Inflammatory macrophage (primary cell): ENCODE measurements at regions not wholly inside any gene's neighbourhood (a gene's known extent, or its start where the extent isn't known, plus 50 kb on each side); places are given as distances from the start of the nearest gene placed in this dataset.
"Not testable (repeated sequence)": the region's sequence is repeated elsewhere in the genome, so short reads cannot be mapped to it uniquely, and the experiment has no call there.

Experiments used
- DNase-seq, 2 donors: peaks; one replicate each; pipeline ENCODE4 v3.0.0-alpha.2; 2020 to 2022

DNA sequence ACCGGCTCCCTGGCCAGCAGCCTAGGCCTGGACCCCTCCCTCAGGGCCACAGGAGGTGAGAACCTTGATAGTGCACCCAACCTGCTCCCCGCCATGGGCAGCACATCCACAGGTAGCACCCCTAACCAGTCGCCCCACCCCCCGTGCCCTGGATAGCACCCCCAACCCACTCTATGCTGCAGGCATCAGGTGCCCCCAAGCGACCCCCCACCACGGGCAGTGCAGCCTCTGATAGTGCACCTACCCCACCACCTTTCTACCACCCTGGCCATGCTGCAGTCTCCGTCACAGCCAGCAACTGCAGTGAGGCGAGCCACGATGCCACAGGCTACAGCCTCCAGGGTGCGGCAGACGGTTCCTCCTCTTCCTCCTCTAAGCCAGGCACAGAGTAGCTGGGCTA is 55.6 kb downstream of the SOWAHC start:
- DNase-seq: no peak

DNA sequence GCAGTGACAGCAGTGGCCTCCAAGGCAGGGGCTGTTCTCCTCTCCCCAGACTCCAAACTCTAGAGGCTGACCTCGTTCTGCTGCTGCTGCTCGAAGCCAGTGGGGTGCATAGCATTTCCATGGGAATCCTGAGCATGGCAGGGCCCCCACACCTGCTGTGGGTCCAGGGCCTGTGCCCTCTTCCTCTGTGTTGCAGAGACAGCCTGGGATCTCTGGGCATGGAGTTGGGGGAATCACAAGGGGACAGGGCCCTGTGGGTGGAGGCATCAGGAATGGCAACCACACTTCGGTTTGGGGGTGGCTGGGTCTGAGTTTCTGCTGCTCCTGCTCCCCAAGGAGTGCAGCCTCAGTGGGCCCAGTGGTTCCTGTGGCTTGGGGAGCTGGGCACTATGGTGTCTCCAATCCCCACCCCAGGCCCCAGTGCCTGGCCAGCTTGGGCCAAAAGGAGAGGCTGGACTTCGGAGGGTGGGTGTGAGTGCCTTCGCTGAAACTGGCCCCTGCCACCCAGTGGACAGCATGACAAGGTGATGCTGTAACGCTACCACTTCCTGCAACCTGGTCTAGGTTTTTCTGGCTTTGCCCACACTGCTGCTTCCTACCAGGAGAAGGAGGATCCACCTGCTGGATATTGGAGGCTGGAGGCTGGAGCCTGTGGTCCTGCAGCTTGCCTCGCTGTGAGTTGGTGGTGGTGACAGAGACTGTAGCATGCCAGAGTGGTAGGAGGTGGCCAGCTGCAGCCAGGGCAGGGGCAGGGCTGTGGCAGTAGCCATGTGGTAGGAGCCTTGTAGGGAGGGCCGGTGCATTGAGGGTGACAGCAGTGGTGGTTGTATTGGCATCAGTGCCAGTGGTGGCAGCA is 56.6 kb downstream of the SOWAHC start:
- no peak for DNase-seq

DNA sequence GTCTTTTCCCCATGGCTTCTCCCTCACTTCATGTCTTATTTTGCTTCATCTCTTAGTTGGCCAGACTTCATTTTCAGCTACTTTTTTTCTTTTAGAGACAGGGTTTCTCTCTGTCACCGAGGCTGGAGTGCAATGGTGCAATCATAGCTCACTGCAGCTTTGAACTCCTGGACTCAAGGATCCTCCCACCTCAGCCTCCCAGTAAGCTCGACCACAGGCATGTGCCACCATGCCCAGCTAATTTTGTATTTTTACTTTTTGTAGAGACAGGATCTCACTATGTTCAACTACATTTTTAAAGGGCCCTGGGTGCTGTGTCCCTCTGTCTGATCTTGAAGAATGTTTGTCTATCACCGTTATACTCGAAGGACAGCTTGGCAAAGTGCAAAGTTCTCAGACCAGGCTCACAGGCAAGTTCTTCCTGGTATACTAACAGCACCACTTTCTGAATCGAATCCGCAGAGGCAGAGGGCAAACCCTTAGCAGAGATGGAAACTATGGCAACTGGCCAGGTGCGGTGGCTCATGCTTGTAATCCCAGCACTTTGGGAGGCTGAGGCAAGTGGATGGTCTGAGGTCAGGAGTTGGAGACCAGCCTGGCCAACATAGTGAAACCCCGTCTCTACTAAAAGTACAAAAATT is 60.9 kb downstream of the SOWAHC start:
- DNase-seq: no peak

DNA sequence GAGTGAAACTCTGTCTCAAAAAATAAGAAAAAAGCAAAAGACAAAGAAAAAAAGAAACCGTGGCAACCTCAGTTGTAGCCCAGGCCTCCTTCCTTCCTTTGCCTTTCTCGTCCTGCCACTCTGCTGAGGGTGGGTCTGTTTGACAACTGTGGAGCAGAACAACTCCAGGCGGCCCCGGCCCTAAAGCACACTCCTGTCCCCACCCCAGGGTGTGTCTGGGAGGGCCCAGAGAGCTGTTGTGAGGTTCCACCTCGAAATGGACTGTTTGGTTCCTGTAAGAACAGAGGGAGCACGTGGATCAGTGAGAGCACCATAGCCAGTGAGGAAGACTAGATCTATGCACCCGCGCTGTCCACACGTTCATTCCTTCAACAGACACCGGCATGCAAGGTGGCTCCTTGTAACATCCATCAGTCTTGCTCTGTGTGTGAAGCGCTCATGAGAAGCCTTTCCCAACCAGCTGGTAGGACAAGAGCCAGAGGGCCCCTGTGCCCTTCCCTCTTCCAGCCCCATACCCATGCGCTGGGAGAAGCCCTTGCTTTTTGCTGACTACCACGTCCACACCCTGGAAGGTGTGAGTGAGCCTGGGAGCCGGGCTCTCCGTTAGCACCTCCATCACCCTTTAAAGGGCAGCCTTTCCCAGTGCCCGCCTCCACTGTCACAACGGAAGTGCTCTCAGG is 61.6 kb downstream of the SOWAHC start:
- no peak for DNase-seq

DNA sequence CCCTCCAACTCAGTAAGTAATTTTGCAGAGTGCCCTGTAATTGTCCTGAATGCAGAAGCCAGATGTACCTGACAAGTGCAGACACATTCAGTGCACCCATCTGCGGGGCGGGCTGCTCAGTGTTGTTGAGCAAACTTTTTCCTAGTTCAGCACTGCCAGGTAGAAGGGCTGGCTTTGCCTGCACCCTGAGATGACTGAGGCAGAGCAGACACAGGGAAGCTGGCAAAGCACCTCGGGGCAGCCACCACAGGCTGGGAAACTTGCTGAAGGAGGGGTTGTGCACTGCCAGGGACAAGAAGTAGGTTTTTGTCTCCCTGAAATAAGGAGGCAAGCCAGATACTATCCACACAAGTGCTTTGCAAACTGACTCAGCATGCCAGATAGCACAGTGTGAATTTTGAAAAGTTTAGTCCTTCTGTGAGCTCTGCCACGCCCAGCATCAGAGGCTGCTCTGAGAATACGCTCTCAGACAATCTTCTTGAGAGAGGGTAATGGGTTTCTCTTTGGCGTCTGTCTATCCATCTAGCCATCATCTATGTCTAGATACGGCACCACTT is 62.3 kb downstream of the SOWAHC start:
- DNase-seq: no peak

DNA sequence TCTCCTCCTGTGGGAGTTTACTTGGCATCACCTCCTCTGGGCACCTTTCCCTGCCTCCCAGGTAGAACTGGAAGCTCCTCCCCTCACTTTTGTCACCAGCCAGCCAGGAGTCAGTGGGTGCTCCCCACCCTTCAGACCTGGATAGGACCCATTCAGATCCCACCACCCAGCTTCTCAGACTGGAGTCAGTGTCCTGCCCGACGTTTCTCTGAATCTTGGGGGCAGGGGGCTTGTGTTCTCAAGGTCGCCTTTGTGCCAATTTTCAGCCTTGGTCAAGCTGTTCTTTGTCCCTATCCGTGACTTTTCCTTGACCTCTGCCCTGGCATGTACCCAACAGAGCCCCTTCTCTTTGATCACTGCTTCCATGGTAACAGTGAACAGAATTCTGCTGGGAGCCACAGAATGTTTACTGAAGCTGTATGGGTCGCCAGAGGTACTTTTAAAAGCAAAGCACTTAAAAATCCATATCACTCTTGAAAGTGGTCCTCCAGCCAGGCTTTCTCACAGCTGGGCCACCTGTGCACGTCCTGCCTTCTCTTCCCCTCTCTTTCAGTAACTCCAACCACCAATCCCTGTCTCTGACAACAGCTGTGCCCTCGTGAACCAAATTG is 63.1 kb downstream of the SOWAHC start:
- DNase-seq: not testable (repeated sequence)

DNA sequence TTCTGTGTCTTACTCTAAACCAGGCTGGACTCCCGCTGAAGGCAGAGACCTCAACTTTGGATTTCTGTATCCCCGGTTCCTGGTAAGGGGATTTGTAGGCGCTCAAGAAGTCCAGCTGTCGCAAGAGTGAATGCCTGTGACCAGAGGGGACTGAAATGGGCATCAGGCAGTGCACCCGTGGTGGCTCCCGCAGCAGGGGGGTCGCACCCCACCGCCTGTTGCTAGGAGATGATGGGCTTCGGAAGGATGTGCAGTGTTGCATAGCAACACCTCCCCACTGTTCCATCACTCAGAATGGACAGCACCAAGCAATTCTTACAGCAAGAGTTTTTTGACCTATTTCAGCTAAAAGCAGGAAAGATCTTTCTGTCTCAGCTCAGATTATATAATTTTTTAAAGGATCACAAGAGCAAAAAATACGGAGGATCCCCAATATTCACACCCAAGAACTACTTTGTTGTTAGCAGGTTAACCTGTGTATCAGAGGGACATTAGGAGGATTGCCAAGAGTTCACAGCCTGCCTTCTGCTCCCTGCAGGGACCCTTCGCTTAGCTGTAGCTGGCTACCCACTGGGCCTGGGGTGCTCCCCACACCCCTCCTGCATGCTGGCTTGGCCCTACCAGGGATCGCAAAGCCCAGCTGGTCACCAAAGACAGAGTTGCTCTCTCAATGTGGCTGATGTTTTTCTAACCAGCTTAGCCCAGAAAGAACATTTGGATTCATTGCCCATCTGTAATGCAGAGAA is 63.8 kb downstream of the SOWAHC start:
- DNase-seq: no peak

DNA sequence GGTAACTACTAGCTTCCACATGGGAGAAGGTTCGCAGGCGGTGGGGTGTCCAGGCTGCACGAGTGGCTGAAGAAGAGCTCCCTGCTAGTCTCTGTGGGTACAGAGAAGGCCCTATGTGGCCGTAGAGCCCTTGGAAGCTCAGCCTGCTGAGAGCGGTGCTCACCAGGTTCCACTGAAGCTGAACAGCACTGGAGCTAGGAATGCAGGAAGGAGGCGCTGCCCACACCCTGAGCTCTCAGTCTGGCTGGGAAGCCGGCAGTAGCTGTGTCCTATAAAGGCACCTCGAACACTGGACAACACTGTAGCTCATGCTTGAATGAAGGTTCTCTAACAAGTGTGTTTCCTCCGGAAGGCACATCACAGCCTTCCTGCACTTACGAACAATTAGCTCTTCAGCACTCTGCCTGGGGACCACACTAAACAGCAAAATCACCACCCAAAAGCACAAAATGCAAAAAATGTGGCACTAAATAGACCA is 64.6 kb downstream of the SOWAHC start:
- DNase-seq: not testable (repeated sequence)

DNA sequence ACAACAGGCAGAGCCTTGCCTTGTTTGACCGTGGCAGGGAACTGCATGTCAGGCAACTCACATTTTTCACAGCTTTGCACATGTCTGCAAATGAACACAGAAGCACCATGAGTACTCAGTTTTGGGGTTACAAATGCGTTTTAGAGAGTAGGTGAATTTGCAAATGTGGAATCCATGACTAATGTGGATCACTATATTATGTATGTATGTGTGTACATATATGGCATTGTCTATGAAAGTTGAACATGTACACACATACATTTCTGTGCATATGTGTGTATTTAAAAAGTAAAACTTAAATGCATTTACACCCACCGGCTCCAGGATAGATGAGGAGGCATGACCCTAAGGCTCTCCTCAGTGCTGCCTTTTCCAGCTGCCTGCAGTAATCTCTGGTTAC is 65.1 kb downstream of the SOWAHC start:
- DNase-seq: no peak

DNA sequence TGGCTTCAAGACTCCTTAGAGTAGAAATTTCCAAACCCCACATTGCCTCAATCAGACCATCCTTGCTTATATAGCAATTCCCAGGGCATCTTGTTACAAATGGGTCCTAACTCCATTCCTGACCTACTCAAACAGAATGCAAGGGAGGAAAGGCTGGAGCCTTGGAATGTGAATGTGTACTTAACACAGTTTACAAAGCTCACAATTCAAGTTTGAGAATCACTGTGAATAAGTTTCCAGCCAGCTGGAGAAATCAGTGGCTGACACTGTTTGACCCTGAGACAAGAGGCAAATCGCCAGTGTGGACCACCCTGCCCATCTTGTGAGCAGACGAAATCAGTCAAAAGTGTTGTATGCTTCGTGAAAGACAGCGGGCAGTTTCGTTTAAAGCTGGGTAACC is 65.5 kb downstream of the SOWAHC start:
- no peak for DNase-seq

DNA sequence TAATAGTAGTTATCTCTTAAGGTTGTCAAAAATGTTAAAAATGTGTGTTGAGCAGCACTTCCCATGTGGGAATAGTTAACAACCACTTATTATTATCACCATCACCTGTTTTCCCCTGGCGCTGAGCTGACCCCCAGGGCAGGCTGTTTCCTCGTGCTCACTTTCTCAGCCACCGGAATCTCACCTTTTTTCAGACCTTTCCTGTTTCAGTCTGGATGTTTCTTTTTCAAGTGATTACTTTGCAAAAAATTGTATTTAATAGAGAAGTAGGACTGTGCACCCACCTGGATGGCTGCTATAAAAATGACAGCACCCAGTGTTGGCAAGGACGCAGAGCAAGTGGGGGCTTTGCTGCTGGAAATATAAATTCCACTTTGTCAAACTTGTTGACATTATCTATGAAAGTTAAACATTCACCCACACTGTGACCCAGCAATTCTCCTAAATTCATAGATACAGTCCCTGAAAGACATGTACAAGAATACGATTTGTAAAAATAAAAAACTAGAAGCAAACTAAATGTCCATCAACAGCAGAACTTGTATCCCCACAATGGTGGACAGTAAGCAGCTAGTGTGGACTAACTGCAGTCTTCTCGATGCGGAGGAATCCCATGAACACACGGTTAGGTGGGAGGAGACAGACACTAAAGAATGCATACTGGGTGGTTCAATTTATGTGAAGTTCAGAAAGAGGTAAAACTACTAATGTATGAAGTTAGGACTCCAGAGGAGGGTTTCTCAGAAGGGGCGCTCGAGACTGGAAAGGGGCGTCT is 66.5 kb downstream of the SOWAHC start:
- no peak for DNase-seq

DNA sequence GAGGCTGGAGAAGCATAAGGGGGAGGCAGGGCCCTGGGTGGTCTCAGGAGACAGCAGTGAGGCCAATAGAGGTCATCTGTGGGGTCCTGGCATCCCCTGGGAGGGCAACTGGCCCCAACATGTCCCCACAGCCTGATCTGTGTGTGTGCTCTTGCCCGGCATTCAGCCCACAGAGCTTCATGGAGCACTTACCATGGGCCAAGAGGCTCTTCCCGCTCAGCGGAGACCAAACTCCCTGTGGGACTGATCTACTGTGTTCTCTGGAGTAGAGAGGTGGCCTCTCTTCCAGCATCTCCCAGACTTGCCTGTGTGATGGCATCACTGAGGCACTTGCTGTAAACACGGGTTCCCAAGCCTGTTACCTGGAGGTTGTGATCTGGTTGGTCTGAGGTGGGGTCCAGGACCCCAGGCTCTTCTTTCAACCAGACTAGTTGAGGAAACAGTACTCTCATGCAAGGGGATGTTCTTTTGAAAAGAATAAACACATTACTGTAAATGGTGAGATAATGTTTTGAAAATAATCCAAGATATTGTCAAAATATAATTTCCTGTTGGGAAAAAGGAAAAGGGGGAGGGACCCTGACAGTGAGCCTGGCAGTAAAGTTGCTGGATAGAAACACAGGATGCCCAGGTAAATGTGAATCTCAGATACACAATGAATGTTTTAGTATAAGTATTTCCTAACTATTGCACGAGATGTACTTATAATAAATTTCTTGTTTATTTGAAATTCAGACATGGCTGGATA is 67.6 kb downstream of the SOWAHC start:
- DNase-seq: no peak

DNA sequence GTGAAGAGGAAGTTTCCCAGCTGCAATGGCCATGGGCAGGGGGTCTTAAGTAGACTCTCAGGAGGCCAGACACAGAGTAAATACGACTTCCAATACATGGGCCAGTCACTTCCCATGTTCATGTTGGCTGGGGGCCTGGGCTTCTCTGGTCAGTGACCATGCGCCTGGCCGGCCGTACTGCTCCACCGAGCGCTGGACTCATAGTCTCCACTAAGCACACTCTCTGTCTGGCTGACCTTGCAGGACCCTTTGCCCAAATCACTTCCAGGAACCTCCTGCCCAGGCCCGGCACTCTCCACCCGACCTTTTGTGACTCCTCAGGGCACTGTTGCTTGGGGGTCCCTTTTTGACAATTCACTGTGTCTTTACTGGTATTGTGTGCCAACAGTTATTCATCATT is 69.3 kb downstream of the SOWAHC start:
- no peak for DNase-seq

DNA sequence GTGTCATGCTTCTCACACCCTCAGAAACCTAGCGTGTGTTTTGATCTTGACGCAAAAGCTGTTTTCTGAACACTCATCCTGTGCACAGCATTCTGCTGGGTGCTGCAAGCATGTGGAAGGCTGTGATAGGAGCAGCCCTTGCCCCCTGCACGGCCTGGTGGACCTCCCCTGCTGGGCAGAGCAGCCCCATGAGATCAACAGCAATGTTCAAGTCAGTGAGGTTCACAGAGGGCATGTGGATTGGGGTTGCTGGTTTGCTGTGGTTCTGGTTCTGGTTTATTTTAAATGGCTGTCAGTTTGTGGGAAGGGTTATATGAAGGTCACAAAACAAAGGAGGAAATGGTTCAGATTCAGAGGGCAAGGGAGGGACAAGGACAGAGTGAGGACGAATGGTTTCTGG is 71.3 kb downstream of the SOWAHC start:
- DNase-seq: no peak

DNA sequence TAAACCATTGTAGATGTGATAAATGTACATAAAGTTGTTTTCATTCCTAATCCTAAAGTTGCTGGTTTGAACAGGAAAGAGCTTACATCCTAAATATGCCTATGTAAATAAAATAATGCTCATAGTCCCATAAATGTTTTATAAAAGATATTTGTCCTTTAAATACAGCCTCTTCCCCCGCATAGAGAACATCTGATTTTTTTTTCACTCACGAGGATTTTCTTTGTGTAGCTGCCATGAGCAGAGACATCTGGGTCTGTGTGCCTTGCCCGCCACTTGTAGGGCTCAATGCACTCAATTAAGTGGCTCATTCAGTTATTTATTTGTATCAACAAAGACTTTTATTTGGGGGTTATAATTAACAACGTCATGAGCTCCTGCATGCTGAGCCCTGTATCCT is 72.8 kb downstream of the SOWAHC start:
- no peak for DNase-seq

DNA sequence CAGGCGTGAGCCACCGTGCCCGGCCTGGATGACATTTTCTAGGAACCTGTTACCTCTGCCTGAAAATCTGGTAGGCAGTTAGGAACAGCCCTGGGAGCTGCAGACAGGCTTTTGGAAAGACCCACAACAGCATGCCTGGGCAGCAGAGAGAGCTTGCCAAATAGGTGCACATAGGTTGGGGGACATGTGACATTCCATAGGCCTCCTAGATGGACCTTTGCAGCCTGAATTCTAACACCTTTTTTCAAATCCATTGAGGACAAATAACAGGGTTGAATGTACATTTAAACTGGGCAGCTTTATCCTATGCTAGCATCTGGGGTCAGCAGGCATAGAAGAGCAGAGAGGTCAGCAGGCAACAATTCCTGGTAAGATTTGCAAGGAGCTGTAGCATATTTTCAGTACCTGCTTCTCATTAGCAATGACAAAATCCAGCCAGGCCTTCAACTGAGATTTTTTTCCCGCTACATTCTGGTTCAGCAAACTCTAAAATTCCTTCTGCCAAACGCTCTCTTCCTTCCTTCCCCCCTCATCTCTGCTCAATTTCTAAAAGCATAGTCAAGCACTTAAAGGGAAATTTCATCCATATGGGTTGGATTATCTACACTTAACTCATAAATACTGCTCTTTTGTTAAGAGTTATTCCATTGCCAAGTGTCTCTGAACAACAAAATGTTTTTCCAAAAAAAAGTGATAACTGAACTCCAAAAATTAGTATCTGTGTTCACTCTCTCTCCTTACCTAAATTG is 75.2 kb downstream of the SOWAHC start:
- DNase-seq: no peak

DNA sequence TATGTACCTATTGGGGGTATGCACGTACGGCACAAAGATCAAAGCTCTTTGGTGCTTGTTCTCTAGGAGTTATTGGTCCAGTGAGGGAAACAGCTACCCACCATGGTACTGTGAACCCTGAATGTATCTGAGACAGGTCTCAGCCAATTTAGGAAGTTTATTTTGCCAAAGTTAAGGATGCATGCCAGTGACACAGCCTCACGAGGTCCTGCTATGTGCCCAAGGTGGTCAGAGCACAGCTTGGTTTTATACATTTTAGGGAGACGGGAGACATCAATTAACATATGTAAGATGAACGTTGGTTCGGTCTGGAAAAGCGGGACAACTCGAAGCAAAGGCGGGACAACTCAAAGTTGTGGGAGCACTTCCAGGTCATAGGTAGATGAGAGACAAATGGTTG is 75.8 kb downstream of the SOWAHC start:
- DNase-seq: no peak

DNA sequence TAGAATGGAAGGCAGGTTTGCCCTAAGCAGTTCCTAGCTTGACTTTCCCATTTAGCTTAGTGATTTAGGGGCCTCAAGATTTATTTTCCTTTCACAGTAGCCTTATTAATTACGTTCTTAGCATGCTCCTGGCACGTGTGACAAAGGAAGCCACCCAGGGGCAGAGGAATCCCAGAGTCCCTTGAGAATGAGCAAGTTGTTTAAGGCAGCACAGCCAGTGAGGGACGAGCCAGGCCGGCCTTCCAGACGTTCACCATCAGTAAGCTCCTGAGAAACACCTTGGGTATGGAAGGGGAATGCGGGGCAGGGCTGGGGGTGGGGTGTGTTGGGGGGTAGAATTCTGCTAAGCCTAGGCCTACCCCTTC is 76.3 kb downstream of the SOWAHC start:
- DNase-seq: no peak

DNA sequence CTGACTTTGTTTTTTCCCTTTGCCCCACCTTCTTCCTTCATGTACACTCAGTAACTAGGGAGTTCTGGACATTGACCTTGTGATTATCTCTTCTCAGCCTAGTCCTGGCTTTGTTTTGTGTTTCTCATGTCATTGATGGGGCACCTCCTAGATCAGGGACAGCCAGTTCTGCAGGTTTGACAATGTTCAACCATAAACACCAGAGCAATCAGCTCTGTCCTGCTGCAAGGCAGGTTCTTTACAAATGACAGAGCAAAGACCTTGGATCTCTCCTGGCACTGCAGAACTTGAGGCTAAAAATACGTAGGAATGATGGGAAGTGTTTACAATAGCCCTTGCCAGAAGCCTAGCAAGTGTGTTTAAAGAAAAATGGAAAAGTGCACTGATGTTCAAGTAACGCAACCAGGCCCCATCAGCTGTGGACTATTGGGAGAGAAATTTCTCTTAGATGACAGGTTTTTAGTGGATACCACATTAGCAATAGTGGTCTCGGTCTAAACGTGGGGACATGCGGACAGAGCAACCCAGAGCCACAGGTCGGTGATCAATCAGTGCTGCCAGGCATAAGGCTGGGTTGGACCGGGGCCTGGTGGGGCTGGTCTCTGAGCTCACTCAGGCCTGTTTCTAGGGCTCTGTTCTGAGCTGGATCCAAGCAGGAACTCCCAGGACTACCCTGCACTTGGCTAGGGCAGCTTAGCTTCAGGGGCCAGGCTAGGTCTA is 76.8 kb downstream of the SOWAHC start:
- no peak for DNase-seq
